ENCODE measurements at regions not wholly inside any gene's neighbourhood (a gene's known extent, or its start where the extent isn't known, plus 50 kb on each side); places are given as distances from the start of the nearest gene placed in this dataset.
"Not testable (repeated sequence)": the region's sequence is repeated elsewhere in the genome, so short reads cannot be mapped to it uniquely, and the experiment has no call there.

- no peak for TF ChIP-seq PREB (CRISPR knock-in tag; IDR thresholded peaks at IDR 0.05; ENCODE audit: borderline replicate concordance)
These were observed 435.6 kb upstream of the WWC1 start (continued) for GRCh38 chr5:167855818-167856217.

GRCh38 chr5:167857321-167857720 lies 434.1 kb upstream of the WWC1 start:
- Mint-ChIP-seq H3K9me3 (peaks cover 10% of the 10 kb centered on the region), H3K36me3 (peaks cover 11% of the 10 kb centered on the region), H3K4me3 (no peak overlapping the region), H3K27ac (no peak overlapping the region), H3K27me3 (ENCODE audit: low read depth) (peaks cover 3% of the 10 kb centered on the region), H3K4me1 (no peaks in the 10 kb centered on the region)
- ChIA-PET POLR2A (no interaction called here), CTCF (no interaction called here)
- no peak for TF ChIP-seq SMAD4 (CRISPR knock-in tag; IDR thresholded peaks at IDR 0.05)
- TF ChIP-seq ATF1 (CRISPR knock-in tag; IDR thresholded peaks at IDR 0.05) = no peak
- TF ChIP-seq NFATC4 (CRISPR knock-in tag; IDR thresholded peaks at IDR 0.05) = no peak
- no peak for TF ChIP-seq IRF2 (CRISPR knock-in tag; IDR thresholded peaks at IDR 0.05; ENCODE audit: borderline replicate concordance, low read depth)
- TF ChIP-seq NR3C1 (CRISPR knock-in tag; conservative IDR thresholded peaks at IDR 0.05; ENCODE audit: low read depth) = no peak
- no peak for TF ChIP-seq ZNF281 (CRISPR knock-in tag; IDR thresholded peaks at IDR 0.05)
- TF ChIP-seq GRHL2 (CRISPR knock-in tag; IDR thresholded peaks at IDR 0.05; ENCODE audit: insufficient replicate concordance, severe bottlenecking) = no peak
- no peak for TF ChIP-seq ERG (CRISPR knock-in tag; IDR thresholded peaks at IDR 0.05)
- no peak for TF ChIP-seq ZNF512 (CRISPR knock-in tag; IDR thresholded peaks at IDR 0.05; ENCODE audit: borderline replicate concordance)
- no peak for TF ChIP-seq PRRX2 (CRISPR knock-in tag; IDR thresholded peaks at IDR 0.05)
- TF ChIP-seq ZNF671 (CRISPR knock-in tag; IDR thresholded peaks at IDR 0.05) = no peak
- TF ChIP-seq ELF4 (CRISPR knock-in tag; IDR thresholded peaks at IDR 0.05; ENCODE audit: low read depth) = no peak
- ATAC-seq = no peak
- DNase-seq (ENCODE audit: low spot score) = no peak

- Mint-ChIP-seq H3K36me3 (peaks cover 11% of the 10 kb centered on the region), H3K9me3 (peaks cover 10% of the 10 kb centered on the region)
- H3K27me3 Mint-ChIP-seq (ENCODE audit: low read depth); ATAC-seq; H3K27ac Mint-ChIP-seq; DNase-seq (ENCODE audit: low spot score); POLR2A ChIA-PET; H3K4me1 Mint-ChIP-seq; H3K4me3 Mint-ChIP-seq; CTCF ChIA-PET: not testable (repeated sequence)
These were observed 433.1 kb upstream of the WWC1 start for GRCh38 chr5:167858186-167858855.
